Vagina (tissue), 2 donors: ENCODE measurements at regions not wholly inside any gene's neighbourhood (a gene's known extent, or its start where the extent isn't known, plus 50 kb on each side); places are given as distances from the start of the nearest gene placed in this dataset.

Source experiments
- CTCF ChIP-seq, 3 experiments: fragments of 450-650 bp in 2 of 3; fragments of 200-600 bp in 1 of 3; sonication (generic) in 1 of 3; IDR thresholded peaks; one replicate each; pipeline ENCODE4 v1.5.1; 2017 to 2019; ENCODE audit warnings: antibody characterized with exemption in 3 of 3, mild to moderate bottlenecking in 2 of 3, moderate library complexity in 2 of 3
- POLR2AphosphoS5 ChIP-seq, 2 donors: sonication (generic); formaldehyde crosslinking; IDR thresholded peaks; one replicate each; pipeline ENCODE4 v1.9.0; 2017; ENCODE audit warnings: antibody characterized with exemption in 2 of 2, mild to moderate bottlenecking in 2 of 2, low read depth in 1 of 2; ENCODE audit not compliant: insufficient read depth in 1 of 2

GRCh38 chr18:67417864-67418523 lies 98.5 kb downstream of the DSEL start:
- TF ChIP-seq CTCF (IDR thresholded peaks at IDR 0.05): no peak
- TF ChIP-seq POLR2AphosphoS5 (IDR thresholded peaks at IDR 0.05; ENCODE audit: insufficient read depth in 1 of 2, low read depth in 1 of 2): no peak
